NT2/D1 (cell line): ENCODE measurements at regions not wholly inside any gene's neighbourhood (a gene's known extent, or its start where the extent isn't known, plus 50 kb on each side); places are given as distances from the start of the nearest gene placed in this dataset.
"Not testable (repeated sequence)": the region's sequence is repeated elsewhere in the genome, so short reads cannot be mapped to it uniquely, and the experiment has no call there.

Source experiments
- DNase-seq: peaks from one replicate; pipeline ENCODE4 v3.0.0-alpha.2; 2011; ENCODE audit warnings: low read depth, low spot score
- H3K27me3 ChIP-seq: 2 replicates; pipeline ENCODE4 v1.6.0; 2011; ENCODE audit warnings: mild to moderate bottlenecking; ENCODE audit not compliant: insufficient read length, insufficient read depth
- H3K36me3 ChIP-seq: 2 replicates; pipeline ENCODE4 v1.6.1; 2011; ENCODE audit warnings: mild to moderate bottlenecking, low read length, mixed read lengths; ENCODE audit not compliant: insufficient read depth, insufficient read length
- H3K4me1 ChIP-seq: 2 replicates; pipeline ENCODE4 v1.5.1; 2011; ENCODE audit not compliant: insufficient read depth, insufficient read length
- H3K4me3 ChIP-seq: 2 replicates; pipeline ENCODE4 v1.5.1; 2011; ENCODE audit warnings: low read depth; ENCODE audit not compliant: insufficient read length
- H3K9ac ChIP-seq: 2 replicates; pipeline ENCODE4 v1.6.0; 2011; ENCODE audit warnings: low read depth; ENCODE audit not compliant: insufficient read length
- H3K9me3 ChIP-seq: 2 replicates; pipeline ENCODE4 v1.5.1; 2011; ENCODE audit warnings: mild to moderate bottlenecking, low read length; ENCODE audit not compliant: insufficient read depth
- SUZ12 ChIP-seq: IDR thresholded peaks from 2 replicates; pipeline ENCODE4 v1.6.1; 2011; ENCODE audit not compliant: insufficient read length, insufficient read depth; ENCODE audit errors: extremely low read depth
- YY1 ChIP-seq: IDR thresholded peaks from 2 replicates; pipeline ENCODE4 v1.6.1; 2011; ENCODE audit not compliant: insufficient read length, insufficient read depth
- ZNF274 ChIP-seq: IDR thresholded peaks from 2 replicates; pipeline ENCODE4 v1.6.1; 2011; ENCODE audit warnings: mild to moderate bottlenecking, low read depth, low read length

GRCh38 chr13:81381560-81381959, 1040.6 kb upstream of the SPRY2 start:
- H3K36me3 ChIP-seq: no peaks in the 10 kb centered on the region
- H3K4me3 ChIP-seq: no peak overlapping the region
- no peak for TF ChIP-seq SUZ12
- no peak for TF ChIP-seq ZNF274
- no peak for TF ChIP-seq YY1
- no peak overlapping the region for H3K9ac ChIP-seq
- H3K4me1 ChIP-seq: no peaks in the 10 kb centered on the region
- no peak for DNase-seq
- no peaks in the 10 kb centered on the region for H3K27me3 ChIP-seq
- no peaks in the 10 kb centered on the region for H3K9me3 ChIP-seq

DNA sequence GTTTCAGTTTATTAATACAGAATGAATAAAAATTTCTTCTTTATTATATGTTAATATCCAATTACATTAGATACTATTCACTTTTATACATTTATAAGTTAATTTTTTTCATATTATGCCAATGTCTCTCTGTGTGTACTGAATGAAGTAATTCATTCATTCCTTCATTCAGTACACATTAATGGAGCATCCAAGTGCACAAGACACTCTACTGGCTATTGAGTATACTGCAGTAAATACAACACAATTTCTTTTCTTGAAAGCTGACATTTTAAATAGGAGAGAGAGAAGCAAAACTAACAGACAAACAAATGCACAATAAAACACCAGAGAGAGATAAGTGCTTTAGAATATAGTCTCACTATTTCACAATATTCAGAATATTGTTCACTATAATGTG, 1038.3 kb upstream of the SPRY2 start:
- Histone ChIP-seq H3K4me1 (no peaks in the 10 kb centered on the region), H3K9ac (no peak overlapping the region), H3K27me3 (no peaks in the 10 kb centered on the region), H3K36me3 (no peaks in the 10 kb centered on the region), H3K4me3 (no peak overlapping the region), H3K9me3 (no peaks in the 10 kb centered on the region)
- no peak for DNase-seq
- TF ChIP-seq YY1 (no peak), ZNF274 (no peak), SUZ12 (no peak)

GRCh38 chr13:81377921-81378320, 1037.0 kb upstream of the SPRY2 start:
- no peaks in the 10 kb centered on the region for H3K9me3 ChIP-seq
- no peak overlapping the region for H3K9ac ChIP-seq
- H3K4me3 ChIP-seq: no peak overlapping the region
- no peaks in the 10 kb centered on the region for H3K4me1 ChIP-seq
- no peaks in the 10 kb centered on the region for H3K27me3 ChIP-seq
- TF ChIP-seq ZNF274 (no peak), YY1 (no peak), SUZ12 (no peak)
- no peaks in the 10 kb centered on the region for H3K36me3 ChIP-seq
- no peak for DNase-seq

GRCh38 chr13:81375709-81376108, 1034.8 kb upstream of the SPRY2 start:
- Histone ChIP-seq H3K9ac (no peak overlapping the region), H3K27me3 (no peaks in the 10 kb centered on the region), H3K4me3 (no peak overlapping the region), H3K9me3 (no peaks in the 10 kb centered on the region), H3K4me1 (no peaks in the 10 kb centered on the region), H3K36me3 (no peaks in the 10 kb centered on the region)
- DNase-seq: no peak
- TF ChIP-seq YY1: no peak
- TF ChIP-seq ZNF274: no peak
- TF ChIP-seq SUZ12: no peak

DNA sequence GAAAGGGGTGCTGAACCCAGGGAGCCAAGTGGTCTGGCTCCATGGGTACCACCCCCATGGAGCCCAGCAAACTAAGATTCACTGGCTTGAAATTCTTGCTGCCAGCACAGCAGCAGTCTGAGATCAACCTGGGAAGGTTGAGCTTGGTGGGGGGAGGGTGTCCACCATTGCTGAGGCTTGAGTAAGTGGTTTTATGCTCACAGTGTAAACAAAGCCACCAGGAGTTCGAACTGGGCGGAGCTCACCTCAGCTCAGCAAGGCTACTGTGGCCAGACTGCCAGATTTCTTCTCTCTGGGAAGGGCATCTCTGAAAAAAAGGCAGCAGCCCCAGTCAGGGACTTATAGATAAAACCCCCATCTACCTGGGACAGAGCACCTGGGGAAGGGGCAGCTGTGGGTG, 1021.8 kb upstream of the SPRY2 start:
- DNase-seq: peak; percentile 20
- H3K36me3 ChIP-seq, H3K9ac ChIP-seq, H3K9me3 ChIP-seq, H3K4me1 ChIP-seq, H3K27me3 ChIP-seq, H3K4me3 ChIP-seq: not testable (repeated sequence)

DNA sequence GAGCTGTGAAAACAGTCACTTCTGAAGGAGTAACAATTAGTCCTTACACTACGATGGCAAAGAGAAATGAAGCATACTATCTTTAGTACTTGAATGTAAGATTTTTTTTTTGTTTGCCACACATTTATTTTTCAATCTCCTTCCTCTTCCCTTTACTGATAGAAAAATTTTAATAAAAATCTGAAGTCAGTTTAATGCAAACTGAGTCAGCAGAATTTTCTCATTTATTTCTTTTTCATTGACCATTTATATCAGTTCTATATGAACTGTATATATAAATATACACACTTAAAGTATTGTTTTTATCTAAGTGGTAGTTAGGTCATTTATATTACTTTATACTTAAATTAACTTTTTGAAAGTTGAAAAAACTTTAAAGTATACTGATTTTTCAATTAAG, 1009.1 kb upstream of the SPRY2 start:
- no peak overlapping the region for H3K4me3 ChIP-seq
- H3K27me3 ChIP-seq: no peaks in the 10 kb centered on the region
- H3K9ac ChIP-seq: no peak overlapping the region
- no peak for DNase-seq
- TF ChIP-seq SUZ12 (no peak), ZNF274 (no peak), YY1 (no peak)
- no peaks in the 10 kb centered on the region for H3K4me1 ChIP-seq
- H3K9me3 ChIP-seq: no peaks in the 10 kb centered on the region
- no peaks in the 10 kb centered on the region for H3K36me3 ChIP-seq

DNA sequence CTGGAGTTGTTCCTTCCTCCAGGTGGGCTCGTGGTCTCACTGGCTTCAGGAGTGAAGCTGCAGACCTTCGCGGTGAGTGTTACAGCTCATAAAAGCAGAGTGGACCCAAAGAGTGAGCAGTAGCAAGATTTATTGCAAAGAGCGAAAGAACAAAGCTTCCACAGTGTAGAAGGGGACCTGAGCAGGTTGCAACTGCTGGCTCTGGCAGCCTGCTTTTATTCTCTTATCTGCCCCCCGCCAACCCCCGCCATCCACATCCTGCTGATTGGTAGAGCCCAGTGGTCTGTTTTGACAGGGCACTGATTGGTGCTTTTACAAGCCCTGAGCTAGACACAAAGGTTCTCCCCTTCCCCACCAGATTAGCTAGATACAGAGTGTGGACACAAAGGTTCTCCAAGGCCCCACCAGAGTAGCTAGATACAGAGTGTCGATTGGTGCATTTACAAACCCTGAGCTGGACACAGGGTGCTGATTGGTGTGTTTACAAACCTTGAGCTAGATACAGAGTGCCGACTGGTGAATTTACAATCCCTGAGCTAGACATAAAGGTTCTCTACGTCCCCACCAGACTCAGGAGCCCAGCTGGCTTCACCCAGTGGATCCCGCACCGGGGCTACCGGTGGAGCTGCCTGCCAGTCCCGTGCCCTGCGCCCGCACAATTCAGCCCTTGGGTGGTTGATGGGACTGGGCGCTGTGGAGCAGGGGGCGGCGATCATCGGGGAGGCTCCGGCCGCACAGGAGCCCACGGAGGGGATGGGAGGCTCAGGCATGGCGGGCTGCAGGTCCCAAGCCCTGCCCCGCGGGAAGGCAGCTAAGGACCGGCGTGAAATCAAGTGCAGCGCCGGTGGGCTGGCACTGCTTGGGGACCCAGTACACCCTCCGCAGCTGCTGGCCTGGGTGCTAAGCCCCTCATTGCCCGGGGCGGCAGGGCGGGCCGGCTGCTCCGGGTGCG, 999.5 kb upstream of the SPRY2 start:
- H3K4me1 ChIP-seq, H3K27me3 ChIP-seq, DNase-seq, H3K9ac ChIP-seq, H3K4me3 ChIP-seq, H3K36me3 ChIP-seq, H3K9me3 ChIP-seq: not testable (repeated sequence)

- not testable (repeated sequence) for H3K4me1 ChIP-seq, H3K36me3 ChIP-seq, H3K4me3 ChIP-seq, DNase-seq, H3K9ac ChIP-seq, H3K9me3 ChIP-seq, H3K27me3 ChIP-seq
Measured at GRCh38 chr13:81339666-81340065, 998.7 kb upstream of the SPRY2 start.
